ENCODE measurements at regions not wholly inside any gene's neighbourhood (a gene's known extent, or its start where the extent isn't known, plus 50 kb on each side); places are given as distances from the start of the nearest gene placed in this dataset.

DNA sequence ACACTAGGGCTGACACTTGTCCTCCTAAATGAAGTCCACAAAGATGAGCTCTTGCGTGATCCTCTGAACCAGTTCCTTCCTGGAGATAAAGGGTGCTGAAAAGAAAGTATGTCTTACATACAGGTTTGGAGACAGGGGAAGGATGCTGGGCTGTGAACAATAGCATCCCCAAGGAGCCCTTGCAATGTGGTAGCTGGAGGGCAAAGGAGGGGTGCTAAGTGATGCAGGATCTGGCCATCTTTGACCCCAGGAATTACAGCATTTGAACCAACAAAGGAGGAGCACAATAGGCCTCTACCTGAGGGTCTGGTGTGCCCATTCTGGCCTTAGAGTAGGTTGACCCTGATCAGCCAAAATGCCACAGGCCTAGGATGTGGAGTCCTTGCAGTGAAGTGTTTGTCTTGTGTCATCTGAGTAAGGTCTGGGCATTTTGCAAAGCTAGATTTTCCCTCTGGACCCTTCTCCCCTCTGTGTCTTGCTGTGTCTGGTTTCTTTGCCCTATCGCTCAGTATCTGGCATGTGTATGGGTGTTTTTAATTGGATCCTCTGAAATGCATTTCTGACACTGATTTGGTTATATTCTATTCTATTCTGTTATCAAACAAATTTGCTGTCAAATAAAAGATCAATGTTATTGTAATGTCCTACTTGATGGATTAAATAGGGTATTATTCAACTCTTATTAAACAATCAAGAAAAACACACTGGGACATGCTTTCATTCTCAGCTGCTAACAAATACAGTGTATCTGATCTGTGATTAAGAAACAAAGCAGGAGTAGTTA is 364.8 kb upstream of the MEIS1 start:
- Mint-ChIP-seq H3K9me3 (no peaks in the 10 kb centered on the region), H3K27ac (no peak overlapping the region), H3K36me3 (no peaks in the 10 kb centered on the region), H3K4me3 (no peak overlapping the region), H3K4me1 (no peaks in the 10 kb centered on the region), H3K27me3 (peaks cover 2% of the 10 kb centered on the region)
- DNase-seq = no peak
- no peak for ATAC-seq (ENCODE audit: low read depth)
- POLR2A ChIA-PET = no interaction called here

DNA sequence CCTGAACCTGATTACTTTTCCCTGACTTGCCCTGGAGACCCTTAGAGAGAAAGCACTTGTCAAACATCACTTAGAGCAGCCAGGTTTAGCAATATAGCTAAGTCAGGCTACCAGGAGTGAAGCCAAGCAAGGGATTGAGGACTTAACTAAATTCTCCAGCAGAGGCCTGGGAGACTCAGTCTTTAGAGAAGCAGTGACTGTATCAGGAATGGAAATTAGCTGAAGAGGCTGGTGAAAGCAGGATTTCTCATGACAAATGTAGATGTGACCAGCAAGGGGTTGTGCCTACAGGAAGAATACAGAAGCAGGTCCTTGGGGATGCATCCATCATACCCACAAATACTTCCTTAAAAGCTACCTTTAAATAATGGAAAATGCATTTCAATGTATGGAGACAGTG is 368.9 kb upstream of the MEIS1 start:
- Mint-ChIP-seq H3K9me3 (no peaks in the 10 kb centered on the region), H3K27me3 (peaks cover 2% of the 10 kb centered on the region), H3K27ac (no peak overlapping the region), H3K4me3 (no peak overlapping the region), H3K4me1 (no peaks in the 10 kb centered on the region), H3K36me3 (no peaks in the 10 kb centered on the region)
- POLR2A ChIA-PET = no interaction called here
- no peak for DNase-seq
- ATAC-seq (ENCODE audit: low read depth) = no peak

DNA sequence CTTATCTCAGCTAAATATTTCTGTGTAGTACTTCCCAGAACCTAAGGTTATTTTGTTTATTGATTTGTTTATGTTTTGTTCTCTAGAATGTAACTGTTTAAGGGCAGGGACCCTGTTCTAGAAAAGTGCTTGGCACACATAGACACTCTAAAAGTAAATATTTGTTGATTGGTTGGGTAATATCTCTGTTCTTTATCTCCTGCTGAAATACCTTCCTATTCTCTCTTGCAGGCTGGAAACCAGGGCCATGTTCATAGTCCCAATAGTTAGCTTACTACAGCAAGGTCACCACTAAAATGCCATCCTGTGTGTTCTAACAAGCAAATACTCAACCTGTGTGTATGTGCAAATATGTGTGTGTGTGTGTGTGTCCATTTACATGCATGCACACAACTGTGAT is 375.6 kb upstream of the MEIS1 start:
- H3K4me3 Mint-ChIP-seq = no peak overlapping the region
- ATAC-seq (ENCODE audit: low read depth) = no peak
- no peak for DNase-seq
- no peaks in the 10 kb centered on the region for H3K27me3 Mint-ChIP-seq
- no peaks in the 10 kb centered on the region for H3K9me3 Mint-ChIP-seq
- no peaks in the 10 kb centered on the region for H3K4me1 Mint-ChIP-seq
- POLR2A ChIA-PET = no interaction called here
- no peaks in the 10 kb centered on the region for H3K36me3 Mint-ChIP-seq
- H3K27ac Mint-ChIP-seq = no peak overlapping the region

DNA sequence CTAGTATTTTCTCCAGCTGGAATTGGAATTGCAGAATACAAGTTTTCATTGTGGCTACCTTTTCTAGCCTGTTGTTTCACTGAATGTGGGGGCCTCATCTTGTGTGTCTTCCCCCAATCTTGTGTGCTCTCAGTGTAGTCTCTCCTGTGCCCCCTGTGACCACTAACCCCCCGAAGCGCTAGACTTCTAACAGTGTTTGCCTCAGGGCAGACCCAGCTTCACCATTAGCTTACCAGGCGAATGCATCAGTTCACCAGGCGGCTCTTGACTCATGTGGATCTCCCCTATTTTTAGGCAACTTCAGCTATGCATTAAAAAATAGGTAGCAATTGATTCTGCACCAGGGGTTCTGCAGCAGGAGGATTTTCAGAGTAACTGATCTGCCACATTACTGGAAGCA is 376.2 kb upstream of the MEIS1 start:
- Mint-ChIP-seq H3K27me3 (no peaks in the 10 kb centered on the region), H3K4me1 (no peaks in the 10 kb centered on the region), H3K4me3 (no peak overlapping the region), H3K36me3 (no peaks in the 10 kb centered on the region), H3K27ac (no peak overlapping the region), H3K9me3 (no peaks in the 10 kb centered on the region)
- POLR2A ChIA-PET = no interaction called here
- DNase-seq = no peak
- no peak for ATAC-seq (ENCODE audit: low read depth)

- DNase-seq (no peak), ATAC-seq (ENCODE audit: low read depth) (no peak)
- Mint-ChIP-seq H3K9me3 (no peaks in the 10 kb centered on the region), H3K27me3 (no peaks in the 10 kb centered on the region), H3K36me3 (no peaks in the 10 kb centered on the region), H3K4me1 (no peaks in the 10 kb centered on the region), H3K4me3 (no peak overlapping the region), H3K27ac (no peak overlapping the region)
- POLR2A ChIA-PET = no interaction called here
Observed at GRCh38 chr2:66057844-66058243, 377.1 kb upstream of the MEIS1 start.

DNA sequence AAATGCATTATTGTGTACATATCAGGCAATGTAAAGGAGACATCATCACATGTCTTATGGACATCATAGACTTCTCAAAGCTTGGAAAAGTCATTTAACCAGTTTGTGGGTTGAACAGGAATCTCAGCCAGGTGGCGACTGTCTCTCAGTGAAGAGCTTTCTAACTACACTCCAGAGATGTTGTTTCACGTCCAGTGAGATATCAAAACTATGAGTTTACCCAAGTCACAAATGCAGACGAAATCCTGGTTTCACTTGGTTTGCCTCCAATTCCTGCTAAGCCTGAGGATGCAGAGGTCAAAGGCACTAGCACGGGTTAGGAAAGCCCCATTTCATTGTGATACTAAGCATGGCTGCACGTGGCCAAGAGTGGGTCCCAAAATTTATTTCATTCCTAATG is 384.5 kb upstream of the MEIS1 start:
- H3K4me3 Mint-ChIP-seq = no peak overlapping the region
- H3K9me3 Mint-ChIP-seq = no peaks in the 10 kb centered on the region
- no peaks in the 10 kb centered on the region for H3K36me3 Mint-ChIP-seq
- no peaks in the 10 kb centered on the region for H3K4me1 Mint-ChIP-seq
- no peak for ATAC-seq (ENCODE audit: low read depth)
- no peaks in the 10 kb centered on the region for H3K27me3 Mint-ChIP-seq
- no peak overlapping the region for H3K27ac Mint-ChIP-seq
- POLR2A ChIA-PET = no interaction called here
- no peak for DNase-seq

DNA sequence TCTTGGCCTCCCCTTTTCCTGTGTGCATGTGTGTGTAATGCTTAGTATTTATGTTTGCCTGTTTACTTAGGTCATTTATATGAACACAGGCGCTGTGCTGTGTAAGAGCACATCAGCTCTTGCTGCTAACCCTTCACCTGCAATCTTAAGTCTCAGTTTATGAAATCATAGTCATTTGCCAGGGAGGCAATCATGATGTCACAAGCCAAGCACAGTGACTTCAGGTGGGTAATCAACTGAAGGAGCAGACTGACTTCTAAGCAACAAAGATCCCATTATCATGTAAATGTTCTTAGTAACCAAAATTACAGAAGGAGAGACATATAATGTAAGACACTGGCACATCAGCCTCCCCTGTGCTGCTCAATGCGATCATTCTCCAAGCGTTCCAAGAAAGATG is 386.3 kb upstream of the MEIS1 start:
- Mint-ChIP-seq H3K4me1 (no peaks in the 10 kb centered on the region), H3K27me3 (no peaks in the 10 kb centered on the region), H3K4me3 (no peak overlapping the region), H3K27ac (no peak overlapping the region), H3K9me3 (no peaks in the 10 kb centered on the region), H3K36me3 (no peaks in the 10 kb centered on the region)
- DNase-seq (no peak), ATAC-seq (ENCODE audit: low read depth) (no peak)
- POLR2A ChIA-PET = no interaction called here

DNA sequence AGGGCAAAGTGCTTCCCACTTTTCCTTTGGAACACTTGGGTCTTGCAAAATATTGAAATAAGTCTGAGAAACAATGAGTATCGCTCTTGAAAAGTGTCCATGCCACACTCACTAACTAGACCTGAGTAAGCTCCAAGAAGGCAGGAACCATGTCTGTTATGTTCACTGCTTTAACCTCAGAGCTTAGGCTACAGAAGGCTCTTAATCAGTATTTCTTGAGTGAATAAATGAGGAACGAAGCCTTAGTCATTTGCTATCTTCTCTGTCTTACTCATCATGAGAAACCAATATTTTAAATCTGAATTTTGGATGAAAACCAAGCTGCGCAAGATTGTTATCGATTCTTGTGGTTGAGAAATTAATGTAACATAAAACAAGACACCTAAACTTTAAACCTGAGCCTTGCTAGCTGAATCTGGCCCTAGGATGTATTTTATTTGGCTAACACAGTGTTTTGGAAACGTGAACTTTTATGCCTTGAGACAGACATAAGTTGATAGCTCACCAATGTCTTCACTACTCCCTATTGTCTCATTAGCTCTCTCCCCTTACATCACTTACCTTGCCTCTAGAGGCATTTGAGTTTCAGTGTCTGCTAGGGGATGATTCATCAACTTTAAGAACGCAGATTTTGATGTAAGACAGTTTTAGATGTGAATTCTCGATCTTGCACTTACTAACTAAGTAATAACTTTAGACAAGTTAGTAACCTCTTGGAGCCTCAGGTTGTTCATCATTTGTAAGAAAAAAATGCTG is 392.8 kb upstream of the MEIS1 start:
- Mint-ChIP-seq H3K4me1 (no peaks in the 10 kb centered on the region), H3K9me3 (no peaks in the 10 kb centered on the region), H3K36me3 (no peaks in the 10 kb centered on the region), H3K27me3 (no peaks in the 10 kb centered on the region), H3K27ac (no peak overlapping the region), H3K4me3 (no peak overlapping the region)
- POLR2A ChIA-PET = no interaction called here
- DNase-seq (no peak), ATAC-seq (ENCODE audit: low read depth) (no peak)

DNA sequence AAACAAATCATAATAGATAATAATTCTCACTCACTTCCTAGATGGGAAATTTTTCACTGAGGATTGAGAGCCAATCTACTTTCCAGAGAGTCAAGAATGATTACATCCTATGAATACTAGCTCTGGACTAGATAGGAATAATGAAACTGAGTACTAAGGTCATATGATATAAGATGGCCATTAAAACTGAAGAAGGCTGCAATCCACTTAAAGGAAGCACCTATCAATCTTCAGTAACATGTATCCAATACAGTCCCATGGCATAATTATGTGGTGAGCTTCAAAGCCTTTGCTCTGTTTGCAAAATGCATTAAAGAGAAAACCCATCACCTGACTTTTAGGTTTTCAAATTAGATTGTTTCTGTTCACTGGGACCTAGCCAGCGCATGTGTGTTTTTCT is 398.0 kb upstream of the MEIS1 start:
- no peak for ATAC-seq (ENCODE audit: low read depth)

GRCh38 chr2:66034467-66034866 is 400.5 kb upstream of the MEIS1 start:
- H3K4me3 Mint-ChIP-seq = no peak overlapping the region
- POLR2A ChIA-PET = no interaction called here
- no peaks in the 10 kb centered on the region for H3K36me3 Mint-ChIP-seq
- no peak overlapping the region for H3K27ac Mint-ChIP-seq
- DNase-seq = no peak
- no peaks in the 10 kb centered on the region for H3K4me1 Mint-ChIP-seq
- no peak for ATAC-seq (ENCODE audit: low read depth)
- peaks cover 2% of the 10 kb centered on the region for H3K9me3 Mint-ChIP-seq
- H3K27me3 Mint-ChIP-seq = no peaks in the 10 kb centered on the region

More for the DNA sequence above, 398.0 kb upstream of the MEIS1 start:
- Mint-ChIP-seq H3K4me3 (no peak overlapping the region), H3K4me1 (no peaks in the 10 kb centered on the region), H3K27me3 (no peaks in the 10 kb centered on the region), H3K27ac (no peak overlapping the region), H3K36me3 (no peaks in the 10 kb centered on the region), H3K9me3 (peaks cover 2% of the 10 kb centered on the region)
- POLR2A ChIA-PET = no interaction called here
- DNase-seq = no peak

- Mint-ChIP-seq H3K27ac (no peak overlapping the region), H3K4me3 (no peak overlapping the region), H3K36me3 (no peaks in the 10 kb centered on the region), H3K27me3 (no peaks in the 10 kb centered on the region), H3K9me3 (peaks cover 2% of the 10 kb centered on the region), H3K4me1 (no peaks in the 10 kb centered on the region)
- no peak for DNase-seq
- POLR2A ChIA-PET = no interaction called here
- ATAC-seq (ENCODE audit: low read depth) = no peak
Observed at GRCh38 chr2:66032226-66032775, 402.6 kb upstream of the MEIS1 start.

GRCh38 chr2:66031236-66031635 is 403.7 kb upstream of the MEIS1 start:
- POLR2A ChIA-PET = no interaction called here
- ATAC-seq (ENCODE audit: low read depth) (no peak), DNase-seq (no peak)
- H3K36me3 Mint-ChIP-seq = no peaks in the 10 kb centered on the region
- peaks cover 2% of the 10 kb centered on the region for H3K9me3 Mint-ChIP-seq
- H3K4me3 Mint-ChIP-seq = no peak overlapping the region
- H3K27ac Mint-ChIP-seq = no peak overlapping the region
- H3K27me3 Mint-ChIP-seq = no peaks in the 10 kb centered on the region
- H3K4me1 Mint-ChIP-seq = no peaks in the 10 kb centered on the region

GRCh38 chr2:66030553-66030952 is 404.4 kb upstream of the MEIS1 start:
- Mint-ChIP-seq H3K4me3 (no peak overlapping the region), H3K27ac (no peak overlapping the region), H3K4me1 (no peaks in the 10 kb centered on the region), H3K9me3 (peaks cover 2% of the 10 kb centered on the region), H3K36me3 (no peaks in the 10 kb centered on the region), H3K27me3 (no peaks in the 10 kb centered on the region)
- no peak for DNase-seq
- no peak for ATAC-seq (ENCODE audit: low read depth)
- POLR2A ChIA-PET = no interaction called here

GRCh38 chr2:66024391-66024790 is 410.5 kb upstream of the MEIS1 start:
- Mint-ChIP-seq H3K27me3 (no peaks in the 10 kb centered on the region), H3K36me3 (no peaks in the 10 kb centered on the region), H3K9me3 (no peaks in the 10 kb centered on the region), H3K4me1 (no peaks in the 10 kb centered on the region), H3K27ac (no peak overlapping the region), H3K4me3 (no peak overlapping the region)
- DNase-seq (no peak), ATAC-seq (ENCODE audit: low read depth) (no peak)
- POLR2A ChIA-PET = no interaction called here

Measured in activated naive CD8-positive, alpha-beta T cell treated with anti-CD3 and anti-CD28 coated beads, Interleukin-2, amount 10 ng/mL, durations not matched to agents 7 days and 5 days (primary cell).